HG03565 (cell line): ENCODE measurements at regions not wholly inside any gene's neighbourhood (a gene's known extent, or its start where the extent isn't known, plus 50 kb on each side); places are given as distances from the start of the nearest gene placed in this dataset.
A peak's percentile ranks its signal among the peaks of the same experiment; 100 is the strongest.
"Not testable (repeated sequence)": the region's sequence is repeated elsewhere in the genome, so short reads cannot be mapped to it uniquely, and the experiment has no call there.

Experiments used
- ATAC-seq: cut with Tn5 transposase; IDR thresholded peaks from one replicate; pipeline ENCODE4 v1.9.1; 2021; ENCODE audit warnings: mild to moderate bottlenecking, moderate library complexity; ENCODE audit not compliant: unreplicated experiment

DNA sequence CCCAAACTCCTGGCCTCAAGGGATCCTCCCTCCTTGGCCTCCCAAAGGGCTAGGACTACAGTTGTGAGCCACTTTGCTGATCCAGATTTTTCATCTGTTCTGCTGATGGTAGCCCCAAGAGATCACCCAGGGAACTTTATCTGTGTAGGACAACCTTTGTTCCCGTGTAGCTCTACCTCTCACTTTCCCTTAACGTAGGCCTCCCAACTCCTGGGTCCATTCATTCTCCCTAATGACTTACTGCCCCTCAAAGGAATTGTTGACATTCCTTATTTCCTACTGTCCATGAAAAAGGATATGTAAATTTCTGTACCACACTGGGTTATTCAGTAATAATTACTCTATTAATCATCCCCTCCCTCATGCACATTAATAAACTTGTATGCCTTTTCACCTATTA, 51.0 kb upstream of the PHF24 start:
- no peak for ATAC-seq

DNA sequence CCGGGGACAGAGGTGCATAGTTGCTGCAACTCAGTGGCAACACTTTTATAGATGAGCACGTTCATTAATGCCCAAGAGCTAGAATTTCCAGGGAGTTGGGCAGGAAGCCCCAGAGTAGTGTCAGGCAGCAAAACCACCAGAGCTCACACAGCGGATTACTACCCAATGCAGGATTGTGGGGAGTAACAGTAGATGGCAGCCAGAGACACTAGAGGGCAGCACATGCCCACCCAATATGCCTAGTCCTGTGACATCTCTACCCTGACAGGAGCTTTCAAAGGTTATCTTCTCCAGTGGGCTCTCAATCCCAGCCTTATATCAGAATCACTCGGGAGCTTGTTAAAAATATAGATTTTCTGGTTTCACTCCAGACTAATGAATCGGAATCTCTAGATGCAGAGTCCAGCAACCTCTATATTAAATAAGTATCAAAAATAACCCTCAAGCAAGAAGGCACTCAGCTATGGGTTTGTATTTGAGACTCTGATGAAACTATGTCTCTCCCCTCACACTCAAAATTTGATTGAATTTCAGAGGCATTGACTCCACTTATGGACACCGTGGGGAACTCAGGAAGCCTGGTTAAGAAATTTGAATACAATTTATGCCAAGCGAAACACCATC, 58.4 kb upstream of the PHF24 start:
- peak; percentile 71 for ATAC-seq

DNA sequence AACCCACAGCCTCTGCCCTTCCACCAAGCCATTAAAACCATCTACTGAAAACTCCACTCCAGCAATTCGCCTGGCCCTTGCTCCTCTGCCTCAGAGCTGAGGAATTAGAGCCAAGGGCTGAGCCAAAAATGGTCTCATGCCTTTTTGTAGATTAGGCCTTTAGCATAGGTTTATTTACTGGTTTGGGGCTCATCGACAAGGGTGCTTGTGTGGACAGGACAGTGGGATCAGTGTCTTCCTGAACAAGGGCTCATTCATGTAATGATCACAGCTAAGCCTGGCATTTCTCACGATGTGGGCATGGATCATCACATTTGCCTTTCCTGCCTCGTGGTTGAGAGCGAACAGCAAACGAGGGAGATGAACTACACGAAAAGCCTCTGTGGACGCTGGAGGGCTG, 59.2 kb upstream of the PHF24 start:
- no peak for ATAC-seq

DNA sequence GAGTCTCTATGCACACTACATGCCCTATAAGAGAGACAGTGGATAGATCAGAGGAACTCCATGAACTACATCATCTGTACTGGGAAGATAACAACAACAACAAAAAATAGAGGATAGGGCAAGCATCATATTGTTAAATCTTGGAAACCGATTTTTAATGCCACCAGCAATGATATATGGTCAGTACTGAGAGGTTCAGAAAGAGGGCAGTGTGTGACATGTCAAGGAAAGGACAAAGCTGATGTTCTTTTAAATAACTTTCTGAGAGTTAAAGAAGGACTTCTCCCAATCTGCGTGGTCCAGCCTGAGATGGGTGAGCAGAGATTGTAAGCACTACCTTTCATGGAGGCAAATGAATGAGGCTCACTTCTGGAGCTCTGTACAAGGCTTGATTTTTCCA, 62.0 kb upstream of the PHF24 start:
- ATAC-seq, result no peak

DNA sequence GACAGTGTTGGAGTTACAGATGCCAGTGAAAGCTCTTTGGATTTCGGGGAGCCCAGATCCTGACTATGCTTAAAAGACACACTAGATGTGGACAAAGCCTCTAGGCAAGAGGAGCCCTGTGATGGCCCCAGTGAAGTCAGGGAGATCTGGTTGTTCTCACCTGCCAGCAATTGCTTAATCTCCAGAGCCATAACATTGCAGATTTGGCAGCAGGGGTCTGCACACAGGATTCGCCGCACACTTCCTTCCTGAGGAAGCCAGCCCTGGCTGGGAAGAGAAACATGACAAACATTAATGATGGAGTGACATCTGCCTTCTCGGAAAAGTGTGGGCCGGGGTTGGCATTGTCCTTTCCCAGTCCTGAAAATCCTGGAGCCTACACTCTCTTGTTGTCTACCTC, 65.2 kb upstream of the PHF24 start:
- ATAC-seq, result no peak

DNA sequence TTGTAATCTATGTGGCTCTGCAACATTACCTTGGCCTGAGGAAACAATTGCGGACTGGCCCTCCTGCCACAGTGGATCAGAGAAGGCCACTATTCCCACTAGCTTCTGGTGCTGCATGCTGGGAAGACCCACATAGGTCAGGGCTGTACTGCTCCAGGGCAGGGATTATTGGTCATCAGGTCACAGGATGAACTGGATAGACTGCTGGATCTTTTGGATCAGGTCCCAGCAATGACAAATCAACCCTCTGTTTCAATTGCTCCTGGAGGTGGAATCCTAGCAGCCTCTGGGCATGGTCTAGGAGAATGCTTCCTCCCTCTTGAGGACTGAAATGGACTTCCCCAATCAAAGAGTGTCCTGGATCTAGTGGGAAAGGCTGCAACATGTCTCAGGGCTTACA, 66.7 kb upstream of the PHF24 start:
- no peak for ATAC-seq

DNA sequence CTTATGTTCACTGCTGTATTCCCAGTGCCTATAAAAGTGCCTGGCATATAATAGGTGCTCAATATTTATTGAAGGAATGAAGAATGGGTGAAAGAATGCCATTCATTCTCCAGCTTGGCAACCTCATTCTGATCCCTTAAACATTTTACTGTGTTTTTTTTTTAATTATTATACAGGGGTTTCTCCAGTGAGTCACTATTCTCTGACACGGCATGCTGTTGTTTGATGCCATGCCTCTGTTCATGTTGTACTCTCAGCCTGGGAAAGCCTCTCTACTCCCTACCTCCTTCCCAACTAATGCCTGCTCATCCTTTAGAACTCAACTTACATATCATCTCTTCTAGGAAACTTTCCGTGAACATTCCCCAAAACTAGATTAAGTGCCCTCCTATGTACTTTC, 70.2 kb upstream of the PHF24 start:
- no peak for ATAC-seq

DNA sequence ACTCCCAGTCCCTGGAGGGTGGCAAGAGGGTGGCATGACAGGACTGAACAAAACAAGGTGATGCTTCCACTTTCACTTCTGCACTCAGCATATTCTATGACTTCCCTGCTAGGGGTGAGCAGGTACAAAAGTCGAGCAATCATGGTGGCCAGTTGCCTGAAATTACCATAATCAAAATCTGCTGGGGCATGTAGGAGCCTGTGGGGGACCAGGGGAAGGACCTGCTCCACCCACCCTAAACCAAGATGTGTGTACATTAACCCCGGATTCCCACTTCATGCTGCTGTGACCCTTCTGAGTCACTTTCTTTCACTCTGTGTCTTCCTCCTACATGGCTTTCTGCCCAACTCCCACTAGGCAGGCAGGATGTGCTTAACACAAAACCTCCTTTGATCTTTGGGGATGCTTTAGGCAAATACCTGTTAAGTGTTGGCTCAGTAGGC, 73.3 kb upstream of the PHF24 start:
- ATAC-seq, result peak; percentile 53

DNA sequence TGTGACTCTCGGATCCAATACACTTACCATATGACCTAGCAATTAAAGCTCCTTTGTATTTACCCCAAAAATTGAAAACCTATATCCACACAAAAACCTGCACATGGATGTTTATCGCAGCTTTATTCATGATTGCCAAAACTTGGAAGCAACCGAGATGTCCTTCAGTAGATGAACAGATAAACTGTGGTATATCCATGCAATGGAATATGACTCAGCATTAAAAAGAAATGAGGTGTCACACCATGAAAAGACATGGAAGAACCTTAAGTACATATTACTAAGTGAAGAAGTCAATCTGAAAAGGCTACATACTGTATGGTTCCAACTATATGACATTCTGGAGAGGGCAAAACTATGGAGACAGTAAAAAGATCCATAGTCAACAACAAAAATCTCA, 82.0 kb upstream of the PHF24 start:
- no peak for ATAC-seq

DNA sequence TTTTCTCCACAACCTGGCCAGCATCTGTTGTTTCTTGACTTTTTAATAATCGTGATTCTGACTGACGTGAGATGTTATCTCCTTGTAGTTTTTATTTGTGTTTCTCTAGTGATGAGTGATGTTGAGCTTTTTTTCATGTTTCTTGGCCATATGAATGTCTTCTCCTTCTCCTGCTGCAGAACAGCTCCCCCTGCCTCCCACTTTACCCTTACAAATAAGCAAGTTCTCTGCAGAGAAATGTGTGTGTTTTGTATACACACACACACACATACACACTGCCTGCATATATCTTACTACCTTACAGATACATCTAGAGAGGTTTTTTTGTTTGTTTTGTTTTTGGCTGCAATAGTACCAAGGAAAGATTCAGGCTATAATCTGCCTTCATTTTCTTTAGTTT, 88.7 kb upstream of the PHF24 start:
- ATAC-seq, result no peak

DNA sequence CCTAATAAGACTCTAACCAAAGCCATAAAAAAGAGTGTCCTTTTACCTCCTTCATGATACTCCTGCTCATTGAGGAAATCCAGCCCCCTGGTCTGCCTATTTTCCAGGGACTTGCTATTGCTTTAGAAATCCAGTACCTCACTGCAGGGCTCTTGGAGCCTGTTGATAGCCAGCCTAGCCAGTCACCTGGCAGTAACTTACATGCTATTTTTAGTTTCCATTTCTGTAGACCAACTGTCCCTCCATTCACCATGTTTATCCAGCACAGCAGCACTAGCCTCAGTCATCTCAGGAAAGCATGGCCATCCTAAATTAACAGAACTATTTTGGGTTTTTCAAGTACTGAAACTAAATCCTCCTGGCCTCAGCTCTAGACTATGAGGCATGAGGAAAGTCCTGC, 91.5 kb upstream of the PHF24 start:
- ATAC-seq, result no peak

DNA sequence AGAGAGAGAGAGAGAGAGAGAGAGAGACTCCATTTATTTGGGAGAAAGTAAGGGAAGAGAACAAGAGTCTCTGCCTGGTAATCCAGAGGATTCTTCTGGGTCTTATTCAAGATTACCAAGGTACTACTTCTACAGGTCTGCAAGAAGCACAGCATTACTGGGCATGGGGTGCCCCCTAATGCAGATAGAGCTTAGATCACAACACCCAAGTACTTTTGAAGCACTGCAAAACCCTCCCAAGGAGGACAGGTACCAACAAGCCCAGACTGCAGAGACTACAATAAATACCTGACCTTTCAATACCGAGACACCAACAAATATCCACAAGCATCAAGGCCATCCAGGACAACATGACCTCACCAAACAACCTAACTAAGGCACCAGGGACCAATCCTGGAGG, 94.7 kb upstream of the PHF24 start:
- no peak for ATAC-seq

DNA sequence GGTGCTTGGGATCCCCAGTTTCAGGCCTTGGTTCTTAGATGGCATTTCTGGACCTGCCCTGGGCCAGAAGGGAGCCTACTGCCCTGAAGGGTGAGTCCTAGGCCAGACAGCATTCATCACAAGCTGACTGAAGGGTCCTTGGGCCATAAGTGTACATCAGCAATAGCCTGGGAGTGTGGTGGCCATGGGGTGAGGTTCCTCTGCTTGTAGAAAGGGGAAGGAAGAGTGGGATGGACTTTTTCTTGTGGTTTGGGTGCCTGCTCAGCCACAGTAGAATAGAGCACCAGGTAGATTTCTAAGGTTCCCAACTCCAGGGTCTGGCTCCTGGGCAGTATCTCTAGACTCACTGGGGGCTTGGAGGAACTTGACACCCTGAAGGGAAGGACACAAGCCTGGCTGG, 95.2 kb upstream of the PHF24 start:
- no peak for ATAC-seq

DNA sequence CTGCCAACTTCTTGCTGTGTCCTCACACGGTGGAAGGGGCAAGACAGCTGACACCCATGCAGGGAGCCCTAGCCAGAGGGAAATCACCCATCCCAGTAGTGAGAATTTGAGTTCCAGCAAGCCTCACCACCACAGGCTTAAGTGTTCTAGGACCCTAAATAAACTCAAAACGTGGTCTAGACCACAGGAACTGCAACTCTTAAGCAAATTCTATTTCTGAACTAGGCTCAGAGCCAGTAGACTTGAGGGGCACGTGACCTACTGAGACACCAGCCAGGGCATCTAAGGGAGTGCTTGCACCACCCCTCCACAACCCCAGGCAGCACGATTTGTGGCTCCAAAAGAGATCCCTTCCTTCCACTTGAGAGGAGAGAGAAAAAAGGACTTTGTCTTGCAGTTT, 96.0 kb upstream of the PHF24 start:
- ATAC-seq, result no peak

DNA sequence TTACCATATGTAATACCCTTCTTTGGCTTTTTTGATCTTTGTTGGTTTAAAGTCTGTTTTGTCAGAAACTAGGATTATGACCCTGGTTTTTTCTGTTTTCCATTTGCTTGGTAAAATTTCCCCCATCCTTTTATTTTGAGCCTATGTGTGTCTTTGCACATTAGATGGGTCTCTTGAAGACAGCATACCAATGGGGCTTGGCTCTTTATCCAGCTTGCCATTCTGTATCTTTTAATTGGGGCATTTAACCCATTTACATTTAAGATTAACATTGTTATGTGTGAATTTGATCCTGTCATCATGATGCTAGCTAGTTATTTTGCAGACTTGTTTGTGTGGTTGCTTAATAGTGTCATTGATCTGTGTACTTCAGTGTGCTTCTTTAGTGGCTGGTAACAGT, 103.1 kb upstream of the PHF24 start:
- ATAC-seq, result not testable (repeated sequence)

DNA sequence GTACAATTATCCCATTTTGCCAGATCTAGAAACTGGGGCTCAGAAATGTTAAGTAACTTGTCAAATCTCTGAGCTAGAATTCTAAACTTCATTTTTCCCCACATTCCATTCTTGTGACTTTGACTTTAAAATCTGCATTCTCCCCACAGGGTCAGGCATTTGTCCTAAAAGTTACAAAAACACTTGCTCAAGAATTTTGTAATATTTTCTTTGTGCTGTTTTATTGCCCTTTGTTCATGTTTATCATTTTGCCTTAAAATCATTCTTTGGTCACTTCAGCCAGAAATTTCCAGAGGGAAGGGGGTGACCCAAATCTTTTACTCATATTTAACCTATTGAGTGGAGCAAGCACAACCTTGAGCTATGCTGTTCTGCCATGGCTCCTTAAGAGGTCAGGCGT, 120.1 kb upstream of the CCL21 start:
- ATAC-seq, result no peak

DNA sequence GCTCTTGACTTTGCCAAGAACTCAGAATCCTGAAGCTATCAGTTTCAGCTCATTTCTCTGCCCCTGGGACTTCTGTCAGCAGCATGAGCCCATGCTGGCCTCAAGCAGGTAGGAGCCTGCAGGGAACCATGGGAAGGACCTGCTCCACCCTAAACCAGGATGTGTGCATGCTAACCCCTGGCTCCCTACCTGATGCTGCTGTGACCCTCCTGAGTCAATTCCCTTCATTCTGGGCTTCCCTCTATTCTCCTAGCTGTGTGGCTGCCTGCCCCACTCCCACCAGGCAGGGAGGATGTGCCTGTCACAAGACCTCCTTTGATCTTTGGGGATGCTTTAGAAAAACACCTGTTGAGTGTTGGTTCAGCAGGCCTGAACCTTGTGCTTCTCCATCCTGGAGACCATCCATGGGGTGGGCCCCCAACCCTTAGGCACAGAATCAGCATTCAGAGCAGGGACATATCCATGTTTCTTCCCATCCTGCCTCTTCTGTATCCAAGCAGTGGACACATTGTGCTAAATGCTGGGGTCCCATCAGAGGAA, 117.1 kb upstream of the CCL21 start:
- ATAC-seq, result no peak

DNA sequence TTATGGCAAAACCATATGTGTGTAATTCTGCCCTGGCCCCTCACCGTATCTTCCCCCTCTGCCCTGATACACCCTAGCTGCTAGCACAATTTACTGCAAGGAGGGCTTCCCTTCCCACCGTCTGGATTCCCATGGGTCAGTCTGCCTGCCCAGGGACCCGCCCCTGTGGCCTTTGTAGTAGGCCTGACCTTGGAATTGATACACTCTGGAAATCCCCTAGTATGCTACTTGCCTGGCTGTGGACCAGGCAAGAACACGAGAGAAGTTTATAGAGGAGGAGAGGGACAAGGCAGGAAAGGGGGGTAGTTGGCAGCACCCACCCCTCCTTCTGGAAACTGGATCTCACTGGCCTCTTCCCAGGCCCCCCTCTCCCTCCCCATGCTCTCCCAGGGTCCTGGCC, 115.8 kb upstream of the CCL21 start:
- no peak for ATAC-seq

DNA sequence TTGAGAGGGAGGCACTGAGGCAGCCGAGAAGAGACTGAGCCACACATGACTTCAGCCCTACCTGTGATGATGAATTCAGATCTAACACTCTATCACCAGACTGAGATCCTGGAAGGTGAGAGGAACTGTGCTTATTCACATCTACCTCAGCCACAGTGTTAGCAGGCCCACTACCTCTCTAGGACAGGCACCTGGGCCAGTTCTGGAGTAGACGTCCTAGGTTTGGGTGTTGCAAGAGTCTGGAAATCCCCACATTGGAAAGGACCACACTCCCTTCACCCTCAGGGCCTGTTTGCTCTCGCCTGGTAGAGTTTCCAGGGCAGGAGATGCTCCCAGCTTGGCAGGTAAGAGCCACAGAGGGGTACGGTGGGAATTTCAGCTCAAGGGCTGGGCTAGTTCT, 113.8 kb upstream of the CCL21 start:
- no peak for ATAC-seq

DNA sequence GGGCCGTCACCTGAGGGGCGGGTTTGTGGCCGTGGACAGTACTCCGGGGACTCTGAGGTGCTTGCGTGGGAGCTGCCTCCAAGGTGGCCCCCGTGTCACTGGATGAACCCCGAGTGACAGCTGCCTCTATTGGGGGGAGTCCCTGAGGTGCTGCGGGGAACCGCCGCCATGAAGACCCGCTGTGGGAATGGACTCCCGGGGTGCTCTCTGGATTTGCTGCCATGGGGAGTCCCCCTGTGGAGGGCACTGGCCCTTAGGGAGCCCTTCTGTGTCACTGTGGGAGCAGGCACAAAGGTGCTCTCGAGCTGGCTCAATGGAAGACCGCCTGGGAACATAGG, 100.2 kb upstream of the CCL21 start:
- no peak for ATAC-seq

DNA sequence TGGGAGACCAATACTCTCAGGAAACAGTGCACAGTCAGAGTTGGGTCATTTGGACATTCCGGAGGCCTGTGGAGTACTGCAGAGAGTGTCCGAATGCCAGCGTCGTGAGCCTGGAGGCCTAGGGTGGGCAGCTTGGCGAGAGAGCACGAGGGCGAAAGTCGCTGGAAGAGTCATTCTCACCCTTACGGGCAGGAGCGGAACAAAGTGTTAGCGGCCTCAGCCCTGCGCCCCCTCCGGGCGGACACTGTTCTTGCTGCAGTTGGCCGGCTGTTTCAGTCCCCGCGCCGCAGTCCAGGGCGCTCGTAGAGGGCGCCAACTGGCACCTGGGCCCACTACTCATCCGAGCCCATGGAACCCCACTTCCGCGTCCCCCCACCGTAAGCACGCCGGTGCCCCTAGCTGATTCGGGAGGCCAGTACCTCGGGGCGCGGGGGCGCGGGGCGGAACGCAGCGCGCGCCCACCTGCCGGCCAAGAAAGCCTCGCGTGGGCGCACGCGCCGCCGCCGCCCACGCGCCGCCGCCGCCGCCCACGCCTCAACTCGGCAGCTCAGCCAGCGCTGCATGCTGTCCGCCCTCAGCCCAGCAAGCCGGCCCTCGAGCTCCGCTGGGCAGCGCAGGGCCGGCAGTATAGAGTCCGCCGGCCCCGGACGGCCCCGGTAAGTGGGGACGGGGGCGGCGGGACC, 99.7 kb upstream of the CCL21 start:
- no peak for ATAC-seq

DNA sequence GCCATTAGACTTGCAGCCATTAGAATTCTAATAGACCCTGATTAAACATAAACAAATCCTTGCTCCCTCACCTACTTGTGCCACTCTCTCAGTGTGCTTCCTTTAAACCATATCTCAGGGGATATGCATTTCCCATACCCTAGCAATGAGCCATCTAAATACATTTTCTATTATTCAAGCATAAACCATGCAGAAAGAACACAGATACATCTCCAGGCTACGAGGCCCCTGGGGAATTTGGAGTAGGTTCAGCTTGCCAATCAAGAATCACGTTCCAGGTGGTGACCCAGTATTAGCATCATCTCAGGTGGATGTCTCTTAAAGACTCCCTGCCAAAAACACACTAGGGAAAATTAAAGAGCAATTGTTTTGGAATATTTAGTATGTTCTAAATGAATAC, 93.0 kb upstream of the CCL21 start:
- ATAC-seq, result no peak

DNA sequence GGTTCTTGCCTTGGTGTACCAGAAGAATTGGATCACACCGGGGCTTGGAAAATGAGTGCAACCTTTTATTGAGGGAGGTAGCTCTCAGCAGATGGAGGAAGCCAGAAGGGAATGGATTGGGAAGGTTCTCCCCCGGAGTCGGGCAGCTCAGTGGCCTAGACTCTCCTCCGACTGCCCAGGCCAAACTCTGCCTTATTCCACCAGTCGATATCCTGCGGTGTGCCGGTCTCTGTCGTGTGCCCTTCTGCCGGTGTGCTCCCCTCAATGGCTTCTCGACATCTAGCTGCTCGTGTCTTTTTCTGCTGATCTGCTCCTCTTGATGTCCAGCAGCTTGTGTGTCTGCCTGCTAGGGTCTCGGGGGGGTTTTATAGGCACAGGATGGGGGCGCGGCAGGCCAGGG, 87.4 kb upstream of the CCL21 start:
- ATAC-seq, result no peak
